H1 (cell line): ENCODE measurements at regions not wholly inside any gene's neighbourhood (a gene's known extent, or its start where the extent isn't known, plus 50 kb on each side); places are given as distances from the start of the nearest gene placed in this dataset.
"Not testable (repeated sequence)": the region's sequence is repeated elsewhere in the genome, so short reads cannot be mapped to it uniquely, and the experiment has no call there.

Source experiments
- CTCF ChIA-PET: fragments of 300-600 bp; sonication (Branson Sonifier 250); formaldehyde crosslinking; loops from one replicate; lab custom pipeline; 2021; ENCODE audit not compliant: partially characterized antibody; lab: Charles Lee
- POLR2A ChIA-PET: fragments of 300-600 bp; sonication (Branson Sonifier 250); formaldehyde crosslinking; loops from one replicate; lab custom pipeline; 2021; ENCODE audit warnings: inconsistent platforms; ENCODE audit not compliant: partially characterized antibody; lab: Charles Lee
- DNase-seq, 2 experiments: peaks; one replicate each; pipeline versions ENCODE4 v3.0.0 to v3.0.0-alpha.2; 2010 to 2022; ENCODE audit warnings: low spot score in 2 of 2, low read depth in 1 of 2, mixed read lengths in 1 of 2
- FAIRE-seq: peaks from 2 replicates; lab custom pipeline; 2011; peaks lifted over from hg19 to GRCh38; lab: Jason Lieb, UNC
- H2AFZ ChIP-seq: 2 replicates; pipeline ENCODE4 v1.8.1; 2012; ENCODE audit warnings: low read length, inconsistent platforms
- H2AK5ac ChIP-seq: 2 replicates; pipeline ENCODE4 v1.6.1; 2013; ENCODE audit warnings: low read depth, low read length
- H2BK120ac ChIP-seq: replicated peaks from 2 replicates; pipeline ENCODE3; 2013; ENCODE audit warnings: low read depth, low read length, inconsistent platforms
- H2BK12ac ChIP-seq: 2 replicates; pipeline ENCODE4 v1.6.1; 2013; ENCODE audit warnings: low read depth, low read length
- H2BK15ac ChIP-seq: 2 replicates; pipeline ENCODE4 v1.6.1; 2013; ENCODE audit warnings: low read length
- H2BK20ac ChIP-seq: 2 replicates; pipeline ENCODE4 v1.6.1; 2013; ENCODE audit warnings: low read length
- H2BK5ac ChIP-seq: 2 replicates; pipeline ENCODE4 v1.6.1; 2013; ENCODE audit warnings: low read depth, low read length
- H3K14ac ChIP-seq: 2 replicates; pipeline ENCODE4 v1.6.1; 2013; ENCODE audit warnings: inconsistent platforms; ENCODE audit not compliant: insufficient read length
- H3K18ac ChIP-seq: 2 replicates; pipeline ENCODE4 v1.6.1; 2013; ENCODE audit warnings: low read length; ENCODE audit errors: extremely low read depth
- H3K23ac ChIP-seq: 2 replicates; pipeline ENCODE4 v1.6.1; 2013; ENCODE audit warnings: inconsistent platforms; ENCODE audit not compliant: insufficient read length
- H3K23me2 ChIP-seq: 2 replicates; pipeline ENCODE4 v1.6.1; 2013; ENCODE audit warnings: low read depth, low read length
- H3K27ac ChIP-seq: 2 replicates; pipeline ENCODE4 v1.6.1; 2011; ENCODE audit warnings: low read depth, low read length, inconsistent platforms
- H3K27me3 ChIP-seq, 4 experiments: replicated peaks in 1 of 4; 1 replicate in 1 of 4; 2 replicates in 3 of 4; pipeline versions ENCODE4 v1.6.1 to v1.8.1; 2011 to 2013; ENCODE audit warnings: low read length in 3 of 4, mild to moderate bottlenecking in 3 of 4, inconsistent platforms in 2 of 4, mixed read lengths in 2 of 4, moderate library complexity in 1 of 4; ENCODE audit not compliant: control insufficient read depth in 3 of 4, insufficient read depth in 3 of 4; ENCODE audit errors: extremely low read depth in 1 of 4
- H3K36me3 ChIP-seq, 4 experiments: 2 replicates each; pipeline versions ENCODE4 v1.6.1 to v1.8.1; 2011 to 2013; ENCODE audit warnings: mild to moderate bottlenecking in 4 of 4, low read length in 3 of 4, moderate library complexity in 2 of 4, control low read depth in 1 of 4, inconsistent platforms in 1 of 4; ENCODE audit not compliant: insufficient read depth in 4 of 4, control insufficient read depth in 2 of 4
- H3K4ac ChIP-seq: replicated peaks from 2 replicates; pipeline ENCODE3; 2013; ENCODE audit warnings: low read length, low read depth, mixed read lengths, inconsistent platforms; ENCODE audit not compliant: insufficient read length
- H3K4me1 ChIP-seq, 4 experiments: replicated peaks in 1 of 4; 1 replicate in 1 of 4; 2 replicates in 3 of 4; pipeline versions ENCODE4 v1.6.1 to v1.8.1; 2011 to 2013; ENCODE audit warnings: low read length in 3 of 4, inconsistent platforms in 2 of 4, mixed read lengths in 1 of 4; ENCODE audit not compliant: insufficient read depth in 4 of 4, control insufficient read depth in 3 of 4
- H3K4me2 ChIP-seq, 2 experiments: 2 replicates each; pipeline versions ENCODE4 v1.6.1 to v1.8.1; 2011 to 2013; ENCODE audit warnings: low read depth in 2 of 2, low read length in 2 of 2, control low read depth in 1 of 2, inconsistent platforms in 1 of 2, mild to moderate bottlenecking in 1 of 2; ENCODE audit not compliant: insufficient read depth in 1 of 2
- H3K4me3 ChIP-seq, 4 experiments: fragments of 200-600, 300-600 bp in 1 of 4; sonication (generic), shearing (Covaris generic), sonication (Bioruptor Twin) in 1 of 4; 2 replicates each; pipeline versions ENCODE4 v1.5.1 to v1.8.1; 2011 to 2016; ENCODE audit warnings: low read length in 4 of 4, low read depth in 3 of 4, control low read depth in 2 of 4, inconsistent platforms in 2 of 4, mild to moderate bottlenecking in 2 of 4, mixed read lengths in 1 of 4, moderate library complexity in 1 of 4; ENCODE audit not compliant: insufficient read depth in 2 of 4; ENCODE audit errors: extremely low read depth in 1 of 4
- H3K56ac ChIP-seq: replicated peaks from 2 replicates; pipeline ENCODE3; 2013; ENCODE audit warnings: low read depth, mild to moderate bottlenecking, mixed read lengths, low read length, inconsistent platforms; ENCODE audit not compliant: insufficient read length
- H3K79me1 ChIP-seq: 2 replicates; pipeline ENCODE4 v1.6.1; 2013; ENCODE audit warnings: low read depth, low read length, control low read depth
- H3K79me2 ChIP-seq, 2 experiments: 2 replicates each; pipeline versions ENCODE4 v1.6.1 to v1.8.1; 2012 to 2013; ENCODE audit warnings: low read length in 2 of 2, mild to moderate bottlenecking in 2 of 2, inconsistent platforms in 1 of 2; ENCODE audit not compliant: insufficient read depth in 2 of 2, control insufficient read depth in 1 of 2
- H3K9ac ChIP-seq, 4 experiments: replicated peaks in 1 of 4; 1 replicate in 1 of 4; 2 replicates in 3 of 4; pipeline versions ENCODE4 v1.6.1 to v1.8.1; 2011 to 2013; ENCODE audit warnings: low read depth in 3 of 4, low read length in 3 of 4, control low read depth in 2 of 4, mild to moderate bottlenecking in 2 of 4, moderate library complexity in 2 of 4, inconsistent platforms in 1 of 4; ENCODE audit errors: extremely low read depth in 1 of 4
- H3K9me3 ChIP-seq, 2 experiments: 2 replicates each; pipeline versions ENCODE4 v1.6.1 to v1.8.1; 2012 to 2013; ENCODE audit warnings: mild to moderate bottlenecking in 2 of 2, moderate library complexity in 2 of 2, control low read depth in 1 of 2, inconsistent platforms in 1 of 2, low read depth in 1 of 2, low read length in 1 of 2, mixed read lengths in 1 of 2; ENCODE audit not compliant: insufficient read depth in 2 of 2
- H4K20me1 ChIP-seq, 2 experiments: replicated peaks in 1 of 2; 2 replicates each; pipeline versions ENCODE3 to v1.8.1; 2011 to 2013; ENCODE audit warnings: inconsistent platforms in 2 of 2, low read length in 2 of 2, mild to moderate bottlenecking in 1 of 2; ENCODE audit not compliant: insufficient read depth in 2 of 2, control insufficient read depth in 1 of 2
- H4K5ac ChIP-seq: 2 replicates; pipeline ENCODE4 v1.6.1; 2013; ENCODE audit warnings: low read length, low read depth, mixed read lengths, inconsistent platforms; ENCODE audit not compliant: insufficient read length
- H4K8ac ChIP-seq: 2 replicates; pipeline ENCODE4 v1.8.0; 2013; ENCODE audit warnings: mild to moderate bottlenecking, moderate library complexity, low read length, inconsistent platforms; ENCODE audit not compliant: insufficient read depth; ENCODE audit errors: extremely low read depth
- H4K91ac ChIP-seq: replicated peaks from 2 replicates; pipeline ENCODE3; 2013; ENCODE audit warnings: low read length, mixed read lengths, inconsistent platforms; ENCODE audit not compliant: insufficient read length
- WGBS, 2 experiments: shearing (Covaris generic) in 1 of 2; methylation state at CpG; one replicate each; pipeline versions ENCODE4 v1.1.6 to v1.1.7; 2013 to 2015; ENCODE audit warnings: low lambda C conversion rate in 2 of 2, mixed read lengths in 2 of 2, inconsistent platforms in 1 of 2, low coverage in 1 of 2, missing lambda C conversion rate in 1 of 2; ENCODE audit not compliant: insufficient replicate concordance in 2 of 2, insufficient coverage in 1 of 2, insufficient read length in 1 of 2; ENCODE audit errors: extremely low coverage in 1 of 2, missing lambda C conversion rate in 1 of 2; 5-methylcytosine and 5-hydroxymethylcytosine counted together

- H3K4ac ChIP-seq, H4K20me1 ChIP-seq, H4K5ac ChIP-seq, H4K8ac ChIP-seq, DNase-seq, H3K23me2 ChIP-seq, H2BK15ac ChIP-seq, H3K27ac ChIP-seq, POLR2A ChIA-PET, H2BK20ac ChIP-seq, H3K9ac ChIP-seq, H3K79me2 ChIP-seq, H2BK5ac ChIP-seq, H4K91ac ChIP-seq, H3K14ac ChIP-seq, FAIRE-seq, H2AK5ac ChIP-seq, CTCF ChIA-PET, H3K18ac ChIP-seq, H2AFZ ChIP-seq, H3K79me1 ChIP-seq, H2BK12ac ChIP-seq, H3K36me3 ChIP-seq, H3K27me3 ChIP-seq, H3K23ac ChIP-seq, H3K4me2 ChIP-seq, H3K4me3 ChIP-seq, H3K56ac ChIP-seq, H2BK120ac ChIP-seq, H3K4me1 ChIP-seq: not testable (repeated sequence)
- 64% methylated on average over 4 of the region's 4 CpGs; no CpG with 5 or more reads in 1 of the 2 experiments for WGBS, 2 experiments
- H3K9me3 ChIP-seq = peaks cover 47 to 88% of the 10 kb centered on the region in 2 experiments; a peak in 3 of 4 replicates
Measured at GRCh38 chr15:22252047-22252446, 171.7 kb downstream of the OR4M2 start.

DNA sequence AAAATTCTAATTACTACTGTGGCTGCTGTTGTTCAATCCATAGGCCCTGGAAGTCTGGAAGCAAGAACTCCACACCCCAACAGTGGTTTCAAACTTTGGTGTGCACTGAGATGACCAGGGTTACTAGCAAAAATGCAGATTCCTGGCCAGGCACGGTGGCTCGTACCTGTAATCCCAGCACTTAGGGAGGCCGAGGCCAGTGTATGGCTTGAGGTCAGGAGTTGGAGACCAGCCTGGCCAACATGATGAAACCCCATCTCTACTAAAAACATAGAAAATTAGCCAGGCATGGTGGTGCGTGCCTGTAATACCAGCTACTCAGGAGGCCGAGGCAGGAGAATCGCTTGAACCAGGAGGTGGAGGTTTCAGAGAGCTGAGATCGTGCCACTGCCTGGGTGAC, 172.2 kb downstream of the OR4M2 start:
- CTCF ChIA-PET, H4K8ac ChIP-seq, DNase-seq, H2BK120ac ChIP-seq, H3K79me1 ChIP-seq, H2BK20ac ChIP-seq, H3K18ac ChIP-seq, H3K14ac ChIP-seq, H2AFZ ChIP-seq, H3K4ac ChIP-seq, H2BK12ac ChIP-seq, H3K23me2 ChIP-seq, H2BK15ac ChIP-seq, H3K23ac ChIP-seq, FAIRE-seq, H3K56ac ChIP-seq, H2AK5ac ChIP-seq, H4K5ac ChIP-seq, H3K27ac ChIP-seq, H2BK5ac ChIP-seq, H3K4me1 ChIP-seq, H3K9ac ChIP-seq, POLR2A ChIA-PET, H3K27me3 ChIP-seq, H3K4me2 ChIP-seq, H4K20me1 ChIP-seq, H3K79me2 ChIP-seq, H4K91ac ChIP-seq, H3K4me3 ChIP-seq, H3K36me3 ChIP-seq: not testable (repeated sequence)
- 81% methylated on average over 7 of the region's 7 CpGs; no CpG with 5 or more reads in 1 of the 2 experiments for WGBS, 2 experiments
- peaks cover 47 to 90% of the 10 kb centered on the region in 2 experiments; a peak in 3 of 4 replicates for H3K9me3 ChIP-seq
